NCI-H1694 (cell line): ENCODE measurements at regions not wholly inside any gene's neighbourhood (a gene's known extent, or its start where the extent isn't known, plus 50 kb on each side); places are given as distances from the start of the nearest gene placed in this dataset.

Experiments used
- DNase-seq: peaks from one replicate; lab custom pipeline; 2025; lab: John Stamatoyannopoulos, UW

DNA sequence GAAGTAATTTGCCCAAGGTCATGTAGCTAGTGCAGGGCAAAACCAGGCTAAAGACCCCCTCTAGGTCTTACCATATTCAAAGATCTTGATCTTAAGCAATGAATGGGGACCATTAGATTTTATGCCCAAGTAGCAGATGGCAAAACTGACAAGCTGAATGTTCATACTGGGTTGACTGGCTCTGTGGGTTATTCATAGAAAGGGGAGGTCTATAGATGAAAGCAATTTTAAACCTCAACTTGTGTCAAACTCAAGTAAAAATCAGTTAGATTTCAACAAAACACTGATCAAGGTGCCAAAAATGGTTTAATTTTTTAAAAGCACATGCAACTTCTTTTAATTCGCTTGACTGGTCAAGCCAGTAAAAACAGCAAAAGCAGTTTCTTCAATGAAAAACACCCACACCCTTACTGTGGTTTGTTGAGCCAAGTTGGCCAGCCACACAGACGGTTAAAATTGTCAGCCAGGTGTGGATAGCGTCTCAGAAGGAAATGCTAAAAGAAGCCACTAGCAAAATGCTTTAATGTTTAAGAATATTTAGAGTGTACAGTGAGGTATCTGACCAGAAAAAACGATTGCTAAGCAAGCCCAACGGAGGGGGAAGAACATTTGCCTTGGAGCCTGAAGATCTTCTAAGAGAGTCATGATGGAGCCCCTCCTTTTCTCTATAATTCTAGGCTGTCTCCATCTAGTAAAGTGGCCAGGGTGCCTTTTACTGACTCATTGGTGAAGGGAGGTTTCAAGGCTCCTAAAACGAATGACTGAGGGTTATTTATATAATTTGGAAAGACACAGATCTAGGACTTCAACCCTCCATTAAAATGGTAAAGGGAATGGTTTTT is 539.6 kb upstream of the CLINT1 start:
- no peak for DNase-seq

DNA sequence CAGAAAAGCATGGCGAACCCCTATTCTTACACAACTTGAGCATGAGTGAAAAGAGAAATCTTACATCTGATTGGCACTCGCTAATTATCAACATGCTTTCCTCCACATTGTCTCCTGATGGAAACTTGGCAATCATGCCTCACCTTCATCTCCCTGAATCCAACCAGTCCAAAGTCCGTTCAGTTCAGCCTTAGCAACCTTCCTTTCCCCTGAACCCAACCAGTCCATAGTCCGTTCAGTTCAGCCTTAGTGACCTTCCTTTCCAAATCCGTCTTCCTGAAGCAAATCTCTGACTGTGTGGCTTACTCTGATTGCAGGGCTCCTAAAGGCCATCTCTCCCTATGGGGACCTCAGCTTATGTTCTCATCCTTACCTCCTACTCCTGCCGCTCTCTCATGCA is 538.3 kb upstream of the CLINT1 start:
- DNase-seq: no peak

DNA sequence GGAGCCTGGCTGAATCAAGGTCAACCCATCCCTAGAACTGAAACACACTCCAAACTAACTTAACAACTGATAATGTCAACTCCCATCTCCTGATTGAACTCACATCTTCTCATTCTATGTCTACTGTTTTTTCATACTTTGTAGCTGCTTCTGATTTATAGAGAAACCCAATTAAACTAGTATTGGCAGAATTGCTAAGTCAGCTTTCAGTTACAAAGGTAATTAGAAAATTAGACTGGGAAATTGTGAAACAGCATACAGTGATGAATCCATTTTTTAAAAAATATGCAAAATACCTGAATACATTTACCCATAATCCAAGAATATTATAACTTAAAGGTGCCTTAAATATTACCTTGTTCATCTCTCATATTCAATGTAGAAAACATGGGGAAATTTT is 535.2 kb upstream of the CLINT1 start:
- no peak for DNase-seq

DNA sequence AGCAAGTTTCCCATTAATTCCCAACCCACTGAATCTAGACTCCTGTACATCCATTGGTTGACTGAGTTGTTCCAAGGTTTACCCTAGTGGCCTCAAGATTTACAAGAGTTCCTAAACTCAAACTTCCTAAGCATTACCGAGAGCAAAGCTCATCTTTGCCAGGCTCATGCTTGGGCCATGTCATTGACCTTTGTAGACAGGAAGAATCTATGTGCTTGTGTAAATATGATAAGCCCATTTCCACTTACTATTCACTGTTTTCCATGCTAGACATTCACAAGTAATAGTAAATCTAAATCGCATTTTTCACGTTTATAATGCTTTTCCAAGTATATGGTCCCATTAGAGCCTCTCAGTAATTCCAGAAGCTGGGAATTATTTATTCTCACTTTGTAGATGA is 534.5 kb upstream of the CLINT1 start:
- DNase-seq: no peak

DNA sequence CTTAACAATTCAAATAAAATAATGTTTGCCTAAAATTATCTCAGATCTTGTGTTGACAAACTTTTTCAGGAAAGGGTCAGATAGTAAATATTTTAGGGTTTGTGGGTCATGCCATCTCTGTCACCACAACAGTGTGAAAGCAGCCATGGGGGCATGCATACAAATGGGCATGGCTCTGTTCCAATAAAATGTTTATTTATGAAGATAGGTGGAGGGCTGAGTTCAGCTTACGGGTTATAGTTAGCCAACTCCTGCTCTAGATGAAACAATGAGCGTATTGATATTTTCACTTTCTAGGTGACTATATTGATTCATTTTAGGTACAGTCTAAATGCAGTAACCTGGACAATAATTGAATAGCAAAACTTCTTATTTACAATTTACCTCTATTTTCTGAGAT is 533.8 kb upstream of the CLINT1 start:
- DNase-seq: no peak

DNA sequence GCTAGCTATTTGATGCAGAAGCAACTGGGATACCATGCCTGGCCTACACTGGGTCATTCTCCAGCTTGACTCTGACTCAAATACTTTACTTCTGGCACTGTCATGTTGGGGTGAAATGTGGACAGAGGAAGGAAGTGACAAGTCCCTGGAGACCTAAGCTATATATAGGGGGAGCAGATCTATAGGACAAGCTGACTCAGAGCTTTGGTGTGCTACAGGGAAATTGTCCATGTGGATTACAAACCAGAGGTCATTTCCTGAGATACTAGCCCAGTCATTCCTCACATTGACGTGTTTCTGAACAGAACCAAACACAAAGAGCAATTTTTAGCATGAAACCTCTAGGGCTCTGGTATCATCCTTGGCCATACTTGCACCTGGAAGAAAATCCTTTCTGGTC is 531.6 kb upstream of the CLINT1 start:
- no peak for DNase-seq

DNA sequence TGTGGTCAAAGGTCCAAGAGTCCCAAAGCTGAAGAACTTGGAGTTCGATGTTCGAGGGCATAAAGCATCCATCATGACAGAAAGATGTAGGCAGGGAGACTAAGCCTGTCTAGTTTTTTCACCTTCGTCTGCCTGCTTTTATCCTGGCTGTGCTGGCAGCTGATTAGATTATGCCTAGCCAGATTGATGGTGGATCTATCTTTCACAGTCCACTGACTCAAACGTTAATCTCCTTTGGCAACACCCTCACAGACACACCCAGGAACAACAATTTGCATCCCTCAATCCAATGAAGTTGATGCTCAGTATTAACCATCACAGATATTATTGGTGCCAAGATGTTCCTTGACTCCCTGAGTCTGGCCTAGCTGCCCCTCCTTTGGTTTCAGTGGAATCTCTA is 530.8 kb upstream of the CLINT1 start:
- DNase-seq: no peak

DNA sequence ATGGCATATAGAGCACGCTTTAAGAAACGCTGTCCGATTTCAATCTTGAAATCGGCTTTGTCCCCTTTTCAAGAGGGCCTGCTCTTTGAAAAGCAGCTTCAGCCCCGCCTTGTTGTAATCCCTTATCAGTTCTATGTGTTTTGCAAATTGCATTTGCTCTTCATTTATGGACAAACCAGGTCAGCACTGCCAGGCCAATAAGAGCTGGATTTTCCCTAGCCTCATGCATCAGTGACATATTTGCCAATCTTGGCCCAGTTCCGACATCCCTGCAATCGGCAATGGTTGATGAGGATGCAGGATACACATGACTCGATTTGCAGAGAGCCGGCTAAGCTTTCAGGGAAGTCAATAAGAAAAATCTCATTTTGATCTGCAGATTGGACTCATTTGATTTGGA is 529.1 kb upstream of the CLINT1 start:
- no peak for DNase-seq

DNA sequence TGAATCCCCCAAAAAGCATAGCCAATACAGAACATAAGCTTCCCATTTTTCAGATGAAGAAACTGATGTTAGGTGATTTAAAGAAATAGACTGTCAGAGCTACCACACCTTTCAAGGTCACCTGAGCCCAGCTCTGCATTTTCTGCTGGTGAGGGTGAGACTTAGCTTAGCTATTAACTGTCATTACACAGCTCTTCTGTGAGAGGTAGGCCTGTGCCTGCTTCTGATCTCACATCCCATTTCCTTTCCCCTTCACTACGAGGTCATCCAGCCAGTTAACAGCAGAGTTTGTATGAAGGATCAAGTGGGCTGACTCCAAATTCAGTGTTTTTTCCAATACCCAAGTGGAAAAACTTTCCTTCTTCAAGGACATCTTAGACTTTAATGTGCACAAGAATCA is 528.6 kb upstream of the CLINT1 start:
- no peak for DNase-seq

DNA sequence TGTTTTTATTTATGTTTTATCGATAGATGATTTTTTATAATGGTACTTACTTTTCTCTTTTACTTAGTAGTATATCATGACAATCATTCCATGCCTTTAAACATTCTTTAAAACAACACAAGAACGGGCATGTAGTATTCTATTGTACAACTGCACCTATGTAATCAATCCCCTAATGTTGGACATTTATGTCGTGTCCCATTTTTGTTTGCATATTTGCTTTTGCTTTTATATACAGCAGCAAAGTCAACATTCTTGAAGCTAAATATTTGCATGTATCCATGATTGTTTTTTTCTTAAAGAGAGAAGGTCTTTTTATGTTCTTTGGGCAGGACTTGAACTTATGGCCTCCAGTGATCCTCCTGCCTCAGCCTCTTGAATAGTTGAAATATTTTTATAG is 527.0 kb upstream of the CLINT1 start:
- no peak for DNase-seq

DNA sequence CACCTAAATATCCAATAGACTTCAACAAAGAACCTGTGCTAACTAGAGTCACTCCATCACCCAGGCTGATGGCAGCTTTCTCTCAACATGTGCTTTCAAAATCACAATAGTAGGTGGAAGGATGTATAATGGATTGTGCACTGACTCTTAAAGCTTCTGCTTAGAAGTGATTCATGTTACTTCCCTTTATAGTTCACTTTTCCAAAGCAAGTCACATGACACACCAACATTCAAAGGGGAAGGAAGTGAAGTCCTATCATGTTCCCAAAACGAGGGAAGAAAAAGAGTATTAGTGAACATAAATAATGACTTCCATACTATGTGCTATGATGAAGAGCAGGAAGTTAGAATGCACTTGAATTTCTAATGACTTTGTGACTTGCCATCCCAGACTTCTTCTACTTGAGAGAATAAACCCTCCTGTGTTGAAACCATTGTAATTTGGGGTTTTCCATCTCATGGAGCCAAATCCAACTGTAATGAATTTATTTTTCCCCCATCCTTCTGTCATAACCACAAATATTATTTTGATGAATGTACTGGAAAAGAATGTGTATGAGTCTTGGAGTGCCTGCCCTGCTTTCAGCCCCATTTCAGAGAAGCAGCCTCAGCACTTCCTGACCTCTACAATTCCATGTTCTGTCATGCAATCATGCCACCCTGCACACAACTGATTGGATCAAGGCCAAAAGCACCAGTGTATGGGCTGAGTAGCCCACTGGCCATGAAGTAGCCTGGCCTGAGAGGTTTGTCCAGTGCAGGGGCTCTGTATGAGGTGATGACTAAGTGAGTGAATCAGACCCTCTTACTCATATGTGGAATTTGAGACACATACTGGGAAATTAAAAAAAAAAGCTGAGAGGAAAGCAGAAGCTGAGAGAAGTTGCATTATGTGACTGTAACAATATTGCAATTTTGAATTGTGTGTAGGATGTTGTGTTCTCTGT is 525.9 kb upstream of the CLINT1 start:
- DNase-seq: no peak

DNA sequence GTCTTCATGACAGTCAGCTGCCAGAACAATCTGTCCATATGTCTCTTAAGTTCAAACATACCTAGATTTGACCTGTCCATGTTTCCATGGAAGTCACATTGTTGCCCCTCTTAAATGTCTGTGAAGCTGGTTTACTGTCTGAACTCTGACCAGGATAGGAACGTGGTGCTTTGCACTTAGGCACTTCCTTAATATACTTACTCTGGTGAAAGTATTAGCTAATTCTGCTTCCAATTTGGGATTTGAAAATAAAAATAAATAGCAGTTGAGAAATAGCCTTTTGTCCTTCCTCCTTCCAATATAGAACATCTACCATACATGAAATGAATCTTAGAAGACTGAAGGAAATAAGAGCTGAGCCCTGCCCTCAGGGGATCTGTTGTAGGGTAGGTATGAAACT is 524.5 kb upstream of the CLINT1 start:
- no peak for DNase-seq

DNA sequence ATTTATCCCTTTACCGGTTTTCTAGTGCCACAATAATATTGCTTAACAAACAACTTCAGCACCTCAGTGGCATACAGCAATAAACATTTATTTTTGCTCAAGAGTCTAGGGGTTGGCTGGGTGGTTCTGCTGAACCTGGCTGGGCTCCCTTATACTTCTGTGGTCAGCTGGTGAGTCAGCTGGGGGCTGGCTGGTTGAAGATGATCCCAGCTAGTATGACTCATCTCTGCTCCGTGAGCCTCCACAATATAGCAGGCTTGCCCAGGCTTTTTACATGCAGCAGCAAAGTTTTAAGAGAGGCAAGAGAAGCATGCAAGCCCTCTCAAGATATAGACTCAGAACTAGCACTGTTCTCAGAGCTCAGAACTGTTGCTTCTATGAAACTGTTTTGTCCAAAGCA is 523.5 kb upstream of the CLINT1 start:
- DNase-seq: no peak

DNA sequence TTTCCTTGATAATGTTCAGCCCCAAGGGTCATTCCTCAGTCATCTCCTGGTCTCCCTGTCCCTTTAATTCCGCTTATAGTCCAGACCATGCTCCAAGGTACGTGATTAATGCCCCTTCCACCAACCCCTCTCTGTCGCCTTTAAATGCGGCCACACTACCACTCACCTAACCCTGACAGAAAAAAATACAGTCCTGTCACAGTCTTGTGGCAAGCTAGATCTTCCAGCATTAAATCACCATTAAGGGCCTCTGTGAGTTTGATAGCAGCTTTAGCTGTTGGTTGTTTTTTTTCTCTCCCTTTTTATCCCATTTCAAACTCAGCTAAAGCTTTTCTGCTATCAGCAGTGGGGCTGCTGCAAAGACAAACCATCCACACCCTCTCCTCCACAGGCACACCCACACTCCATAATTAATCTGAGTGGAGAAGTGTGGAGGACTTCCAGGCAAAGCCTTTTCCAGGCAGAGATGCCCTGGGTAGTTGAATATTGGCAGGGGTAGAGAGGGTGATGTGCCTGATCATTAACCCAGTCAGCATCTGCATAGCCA is 522.7 kb upstream of the CLINT1 start:
- no peak for DNase-seq

DNA sequence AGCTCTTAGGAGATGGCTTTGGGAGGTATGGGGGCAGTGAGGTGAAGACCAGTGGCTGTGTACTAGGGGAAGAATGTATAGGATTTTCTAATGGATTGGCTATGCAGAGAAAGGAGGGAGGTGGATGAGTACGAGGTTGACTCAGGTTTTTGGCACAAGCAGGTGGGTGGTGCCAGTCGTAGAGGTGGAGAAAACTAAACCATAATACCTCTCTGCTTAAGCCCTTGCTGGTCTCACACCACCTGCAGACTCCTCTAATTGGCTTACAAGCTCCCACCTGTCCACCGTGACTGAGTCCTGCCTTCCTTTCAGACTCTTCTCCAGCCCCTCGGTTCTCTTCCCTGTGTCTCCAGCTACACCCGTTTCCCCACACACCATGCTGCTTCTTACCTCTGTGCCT is 521.7 kb upstream of the CLINT1 start:
- DNase-seq: no peak

DNA sequence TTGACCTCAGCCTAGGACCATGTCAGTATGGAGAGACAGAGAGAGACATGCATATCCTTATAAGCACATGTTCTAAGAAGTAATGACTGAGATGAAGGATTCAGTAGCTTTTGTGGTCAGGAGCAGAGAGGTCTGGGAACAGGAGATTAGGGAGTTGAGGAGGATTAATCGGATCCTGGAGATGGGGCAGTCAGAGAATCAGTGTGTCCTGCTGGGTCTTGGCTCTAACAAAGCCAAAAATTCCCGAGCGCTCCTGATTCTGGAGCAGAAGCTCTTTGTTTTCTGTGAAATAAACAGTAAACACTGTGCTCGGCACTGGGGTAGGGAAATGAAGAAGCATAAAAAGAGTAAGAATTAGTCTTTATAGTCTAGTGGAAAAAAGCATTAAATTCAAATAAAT is 520.0 kb upstream of the CLINT1 start:
- no peak for DNase-seq

DNA sequence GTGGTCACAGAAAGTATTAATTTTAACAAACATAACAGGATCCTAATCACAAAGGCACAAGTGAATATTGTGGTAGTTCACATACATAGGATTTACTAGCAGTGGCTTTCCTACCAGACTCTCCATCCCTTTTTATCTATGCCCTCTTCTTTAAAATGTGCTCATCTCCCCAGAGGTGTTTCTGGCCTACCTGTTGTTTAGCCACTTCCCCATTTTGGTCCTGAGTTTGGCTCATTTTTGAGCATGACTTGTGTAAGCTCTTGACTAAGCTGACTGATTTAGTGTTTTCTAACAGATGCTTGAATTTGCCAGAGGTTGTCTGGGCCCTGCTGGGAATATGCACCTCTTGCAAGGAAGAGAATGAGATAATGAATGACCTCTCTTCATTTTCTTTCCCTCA is 517.7 kb upstream of the CLINT1 start:
- DNase-seq: no peak

DNA sequence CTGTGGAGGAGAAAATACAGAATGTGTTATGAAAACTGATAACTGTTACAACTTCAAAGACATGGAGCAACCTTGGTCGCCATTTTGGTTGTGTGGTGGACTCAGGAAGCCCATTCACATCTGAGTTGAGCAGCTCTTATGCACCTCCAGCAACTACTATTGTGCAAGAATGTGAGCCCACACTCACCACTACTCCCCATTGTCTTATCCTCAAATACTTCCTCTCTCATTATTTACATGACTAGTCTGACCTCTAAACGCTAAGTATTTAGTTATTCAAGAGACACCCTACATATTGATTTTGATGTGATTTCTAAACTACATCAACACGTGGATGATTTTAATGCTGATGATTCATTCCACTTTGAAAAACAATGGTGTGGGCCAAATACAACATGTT is 516.6 kb upstream of the CLINT1 start:
- no peak for DNase-seq

DNA sequence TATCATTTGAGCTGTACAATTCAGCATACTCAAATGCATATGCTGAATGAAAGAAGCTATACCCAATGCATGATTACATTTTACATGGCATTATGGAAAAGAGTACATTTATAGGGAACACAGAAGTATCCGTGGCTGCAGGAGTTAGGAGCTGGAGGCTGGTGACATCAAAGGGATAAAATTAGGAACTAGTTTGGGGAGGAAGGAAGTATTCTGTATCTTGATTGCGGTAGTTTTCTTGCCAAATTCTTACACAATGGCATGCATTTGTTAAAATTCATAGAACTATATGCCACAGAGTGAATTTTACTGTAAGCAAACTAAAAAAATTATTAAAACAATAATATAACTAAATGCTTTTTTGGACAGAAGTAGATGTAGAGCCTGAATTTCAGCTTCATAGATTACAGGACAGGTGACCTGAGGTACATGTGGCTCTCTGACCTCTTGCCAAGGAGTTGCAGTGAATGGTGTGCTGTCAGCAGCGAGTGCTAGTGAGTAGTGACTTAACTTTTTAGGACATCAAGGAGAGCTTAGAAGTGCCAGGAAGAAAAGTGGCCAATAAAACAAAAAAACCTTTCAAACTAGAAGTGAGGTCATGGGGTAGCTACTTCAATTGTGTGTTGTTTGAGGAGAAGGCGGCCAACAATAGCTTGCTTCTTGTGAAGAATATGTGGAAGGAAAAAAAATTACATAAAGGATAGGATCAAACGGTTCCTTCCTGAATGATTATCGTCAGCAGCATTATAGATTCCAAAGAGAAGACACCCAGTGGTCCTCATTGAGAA is 514.9 kb upstream of the CLINT1 start:
- DNase-seq: no peak

DNA sequence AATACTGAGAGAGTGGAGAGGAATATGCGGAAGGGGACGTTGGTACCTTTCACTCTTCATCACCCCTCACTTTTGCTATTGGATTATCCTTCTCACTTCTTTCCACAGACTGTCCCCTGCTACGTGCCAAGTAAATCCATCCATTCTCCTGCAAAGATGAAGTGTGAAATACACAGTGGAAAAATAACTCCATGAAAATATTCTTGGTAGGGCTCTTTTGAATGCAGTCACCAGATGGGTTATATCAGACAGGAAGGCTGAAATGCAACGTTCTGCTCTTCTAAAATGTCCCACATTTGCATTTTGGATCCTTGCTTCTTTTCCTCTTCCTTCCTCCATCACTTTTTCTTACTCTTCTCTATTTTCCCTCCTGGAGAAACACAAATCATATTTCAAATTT is 510.3 kb upstream of the CLINT1 start:
- DNase-seq: no peak

DNA sequence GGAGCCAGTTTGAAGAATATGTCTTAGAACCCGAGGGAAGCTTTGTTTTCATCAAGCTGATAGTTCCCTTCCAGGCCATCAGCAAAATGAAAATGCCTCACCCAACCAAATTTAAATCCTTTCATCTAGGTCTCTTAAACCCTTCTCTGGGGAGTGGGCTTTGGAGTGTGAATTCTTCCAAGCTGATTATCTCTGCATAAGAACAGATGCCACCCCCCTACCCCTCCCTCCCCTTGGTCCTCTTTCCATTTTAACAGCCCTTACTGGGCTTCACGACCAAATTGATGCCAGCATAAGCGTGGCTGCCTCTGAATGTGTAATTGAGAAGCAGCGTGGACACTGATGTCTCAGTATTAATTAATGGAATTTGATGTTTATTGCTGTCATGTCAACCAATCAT is 509.7 kb upstream of the CLINT1 start:
- DNase-seq: no peak

DNA sequence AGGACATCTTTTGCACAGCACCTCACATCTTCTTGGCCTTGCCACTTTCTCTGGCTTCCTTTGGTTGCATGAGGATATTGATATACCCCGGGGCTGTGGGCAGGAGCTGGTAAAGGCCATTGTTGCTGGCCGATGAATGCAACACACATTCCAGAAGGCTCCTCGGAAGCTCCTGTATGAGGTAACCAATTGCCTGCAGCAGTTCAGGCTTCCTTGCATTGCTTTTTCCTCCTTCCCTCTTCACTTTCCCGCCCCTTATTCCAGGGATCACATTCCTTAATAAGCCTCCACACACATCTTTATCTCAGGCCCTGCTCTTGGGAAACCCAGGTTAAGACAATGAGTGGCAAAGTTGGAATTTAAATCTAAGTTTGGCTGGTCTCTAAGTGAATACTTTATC is 505.4 kb upstream of the CLINT1 start:
- DNase-seq: no peak
